ENCODE measurements at regions not wholly inside any gene's neighbourhood (a gene's known extent, or its start where the extent isn't known, plus 50 kb on each side); places are given as distances from the start of the nearest gene placed in this dataset.
"Not testable (repeated sequence)": the region's sequence is repeated elsewhere in the genome, so short reads cannot be mapped to it uniquely, and the experiment has no call there.

DNA sequence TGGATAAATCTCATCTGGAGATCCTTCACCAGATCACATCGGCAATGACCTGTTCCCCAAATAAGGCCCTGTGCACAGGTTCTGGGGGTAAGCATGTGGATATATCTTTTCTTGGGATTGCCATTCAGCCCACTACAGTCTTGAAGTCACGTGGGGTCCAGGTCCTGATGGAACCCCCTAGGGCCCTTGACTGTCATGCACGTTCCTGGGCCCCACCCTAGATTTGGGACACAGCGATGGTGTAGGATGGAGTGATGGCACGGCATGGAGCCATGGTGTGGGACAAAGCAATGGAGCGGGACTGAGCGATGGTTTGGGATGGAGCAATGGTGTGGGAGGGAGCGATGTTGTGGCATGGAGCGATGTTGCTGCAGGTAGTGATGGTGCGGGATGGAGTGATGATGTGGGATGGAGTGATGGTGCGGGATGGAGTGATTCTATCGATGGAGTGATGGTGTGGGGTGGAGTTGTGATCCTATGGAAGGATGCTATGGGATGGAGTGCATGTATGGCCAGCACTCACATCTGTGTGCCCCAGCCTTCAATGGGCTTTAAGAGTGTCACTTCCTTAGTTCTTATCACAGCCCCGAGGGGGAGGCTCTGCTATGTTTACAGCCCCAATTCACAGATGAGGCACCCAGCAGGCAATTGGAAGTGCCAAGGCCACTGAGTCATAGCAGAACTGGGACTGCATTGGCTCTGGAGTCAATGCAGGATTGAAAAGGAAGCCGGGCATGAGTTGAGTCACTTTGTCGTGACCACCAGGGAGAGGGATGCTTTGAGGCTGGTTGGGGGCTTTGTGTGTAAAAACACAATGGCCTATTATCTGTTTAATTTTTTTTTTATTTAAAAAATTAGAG lies 97.0 kb upstream of the C1orf174 start:
- Histone ChIP-seq H3K27ac (no peak overlapping the region), H3K27me3 (peaks cover 86% of the 10 kb centered on the region), H3K36me3 (no peaks in the 10 kb centered on the region), H3K4me1 (no peaks in the 10 kb centered on the region), H3K9me3 (no peaks in the 10 kb centered on the region), H3K4me3 (no peak overlapping the region)
- TF ChIP-seq, protein P1, sequence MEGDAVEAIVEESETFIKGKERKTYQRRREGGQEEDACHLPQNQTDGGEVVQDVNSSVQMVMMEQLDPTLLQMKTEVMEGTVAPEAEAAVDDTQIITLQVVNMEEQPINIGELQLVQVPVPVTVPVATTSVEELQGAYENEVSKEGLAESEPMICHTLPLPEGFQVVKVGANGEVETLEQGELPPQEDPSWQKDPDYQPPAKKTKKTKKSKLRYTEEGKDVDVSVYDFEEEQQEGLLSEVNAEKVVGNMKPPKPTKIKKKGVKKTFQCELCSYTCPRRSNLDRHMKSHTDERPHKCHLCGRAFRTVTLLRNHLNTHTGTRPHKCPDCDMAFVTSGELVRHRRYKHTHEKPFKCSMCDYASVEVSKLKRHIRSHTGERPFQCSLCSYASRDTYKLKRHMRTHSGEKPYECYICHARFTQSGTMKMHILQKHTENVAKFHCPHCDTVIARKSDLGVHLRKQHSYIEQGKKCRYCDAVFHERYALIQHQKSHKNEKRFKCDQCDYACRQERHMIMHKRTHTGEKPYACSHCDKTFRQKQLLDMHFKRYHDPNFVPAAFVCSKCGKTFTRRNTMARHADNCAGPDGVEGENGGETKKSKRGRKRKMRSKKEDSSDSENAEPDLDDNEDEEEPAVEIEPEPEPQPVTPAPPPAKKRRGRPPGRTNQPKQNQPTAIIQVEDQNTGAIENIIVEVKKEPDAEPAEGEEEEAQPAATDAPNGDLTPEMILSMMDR (IDR thresholded peaks at IDR 0.05) = no peak
- no peak for TF ChIP-seq POLR2A (IDR thresholded peaks at IDR 0.05)
- TF ChIP-seq POLR2AphosphoS5 (IDR thresholded peaks at IDR 0.05) = no peak
- TF ChIP-seq EP300 (IDR thresholded peaks at IDR 0.05) = no peak
- 90 to 96% methylated on average over 10 to 12 of the region's 15 CpGs for WGBS, 2 donors (ENCODE audit: low coverage in 1 of 2)
- no peak for ATAC-seq

DNA sequence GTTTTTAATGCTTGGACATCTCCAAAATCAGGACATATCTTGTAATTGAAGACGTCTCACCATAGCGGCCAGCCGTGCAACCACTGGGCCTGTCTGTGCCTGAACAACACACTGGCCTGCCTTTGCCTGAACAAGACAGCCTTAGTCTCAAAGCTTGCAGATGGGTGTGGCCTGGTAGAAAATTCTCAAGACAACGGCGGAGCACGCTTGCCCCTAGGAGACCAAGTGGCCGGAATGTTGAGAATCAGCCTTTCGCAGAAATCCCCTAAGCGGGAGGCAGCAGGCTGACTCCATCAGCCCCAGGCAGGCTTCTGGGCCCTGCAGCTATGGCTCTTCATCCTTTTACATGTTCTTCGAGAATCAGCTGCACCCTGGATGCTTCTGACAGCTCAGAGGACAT lies 98.0 kb upstream of the C1orf174 start:
- Histone ChIP-seq H3K4me1 (no peaks in the 10 kb centered on the region), H3K27ac (no peak overlapping the region), H3K4me3 (no peak overlapping the region), H3K27me3 (peaks cover 88% of the 10 kb centered on the region), H3K36me3 (no peaks in the 10 kb centered on the region), H3K9me3 (no peaks in the 10 kb centered on the region)
- no peak for TF ChIP-seq EP300 (IDR thresholded peaks at IDR 0.05)
- no peak for TF ChIP-seq POLR2AphosphoS5 (IDR thresholded peaks at IDR 0.05)
- TF ChIP-seq, protein P1 (IDR thresholded peaks at IDR 0.05) = no peak
- TF ChIP-seq POLR2A (IDR thresholded peaks at IDR 0.05) = no peak
- no peak for ATAC-seq
- WGBS, 2 donors (ENCODE audit: low coverage in 1 of 2) = 71% methylated on average over 6 to 9 of the region's 10 CpGs

DNA sequence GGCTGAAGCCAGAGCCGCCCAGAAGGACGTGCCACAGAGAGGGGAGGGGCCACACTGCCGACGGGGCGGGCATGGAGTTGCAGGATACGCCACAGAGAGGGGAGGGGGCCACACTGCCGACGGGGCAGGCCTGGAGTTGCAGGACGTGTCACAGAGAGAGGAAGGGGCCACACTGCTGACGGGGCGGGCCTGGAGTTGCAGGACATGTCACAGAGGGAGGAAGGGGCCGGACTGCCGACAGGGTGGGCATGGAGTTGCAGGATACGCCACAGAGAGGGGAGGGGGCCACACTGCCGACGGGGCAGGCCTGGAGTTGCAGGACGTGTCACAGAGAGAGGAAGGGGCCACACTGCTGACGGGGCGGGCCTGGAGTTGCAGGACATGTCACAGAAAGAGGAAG lies 99.4 kb upstream of the C1orf174 start:
- H3K4me3 ChIP-seq, H3K27ac ChIP-seq, ATAC-seq, H3K36me3 ChIP-seq, H3K9me3 ChIP-seq, H3K4me1 ChIP-seq: not testable (repeated sequence)
- whole genome bisulfite sequencing, 2 donors (ENCODE audit: low coverage in 1 of 2) = 25 to 38% methylated on average over 3 to 4 of the region's 19 CpGs
- peaks cover 89% of the 10 kb centered on the region for H3K27me3 ChIP-seq

GRCh38 chr1:3999941-4000735 lies 100.1 kb upstream of the C1orf174 start:
- H3K27me3 ChIP-seq = peaks cover 89% of the 10 kb centered on the region
- no peak overlapping the region for H3K27ac ChIP-seq
- TF ChIP-seq POLR2A (IDR thresholded peaks at IDR 0.05) (no peak), POLR2AphosphoS5 (IDR thresholded peaks at IDR 0.05) (no peak)
- TF ChIP-seq, protein P1 (IDR thresholded peaks at IDR 0.05) = no peak
- H3K9me3 ChIP-seq = no peaks in the 10 kb centered on the region
- H3K4me3 ChIP-seq = no peak overlapping the region
- H3K36me3 ChIP-seq = no peaks in the 10 kb centered on the region
- WGBS, 2 donors (ENCODE audit: low coverage in 1 of 2) = 42 to 74% methylated on average over 7 to 11 of the region's 21 CpGs
- H3K4me1 ChIP-seq = no peaks in the 10 kb centered on the region
- ATAC-seq = no peak

DNA sequence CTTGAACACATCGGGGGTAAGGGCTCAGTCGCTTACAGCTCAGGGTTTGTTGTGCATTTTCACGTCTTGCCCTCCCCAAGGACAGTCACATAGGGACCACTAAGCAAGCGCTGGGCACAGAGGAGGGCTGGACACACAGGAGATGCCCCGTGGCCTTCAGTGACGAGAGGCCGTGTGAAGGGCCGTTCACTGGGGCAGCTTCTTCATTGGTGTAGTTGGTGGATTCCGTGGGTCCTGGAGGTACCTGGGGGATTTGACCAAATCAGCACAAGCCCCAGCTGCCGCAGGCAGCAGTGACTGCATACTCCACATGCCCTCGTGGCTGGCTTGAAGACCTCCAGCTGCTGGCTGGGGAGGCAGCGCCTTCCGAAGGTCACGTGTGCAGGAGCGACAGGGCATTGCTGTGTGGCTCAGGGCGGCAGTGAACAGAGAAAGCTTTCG lies 100.8 kb upstream of the C1orf174 start:
- no peaks in the 10 kb centered on the region for H3K4me1 ChIP-seq
- H3K36me3 ChIP-seq = no peaks in the 10 kb centered on the region
- peaks cover 86% of the 10 kb centered on the region for H3K27me3 ChIP-seq
- no peak overlapping the region for H3K27ac ChIP-seq
- WGBS, 2 donors (ENCODE audit: low coverage in 1 of 2) = 17 to 59% methylated on average over 3 to 4 of the region's 17 CpGs
- no peaks in the 10 kb centered on the region for H3K9me3 ChIP-seq
- no peak overlapping the region for H3K4me3 ChIP-seq
- no peak for TF ChIP-seq POLR2A (IDR thresholded peaks at IDR 0.05)
- TF ChIP-seq, protein P1 (IDR thresholded peaks at IDR 0.05) = no peak
- no peak for TF ChIP-seq POLR2AphosphoS5 (IDR thresholded peaks at IDR 0.05)
- no peak for TF ChIP-seq EP300 (IDR thresholded peaks at IDR 0.05)
- ATAC-seq = no peak
